SK-N-SH (cell line): ENCODE measurements at regions not wholly inside any gene's neighbourhood (a gene's known extent, or its start where the extent isn't known, plus 50 kb on each side); places are given as distances from the start of the nearest gene placed in this dataset.

ENCODE experiments used
- ELF1 ChIP-seq: IDR thresholded peaks from 2 replicates; pipeline ENCODE4 v1.4.0; 2012
- FOXJ3 ChIP-seq: sonication (generic); formaldehyde crosslinking; IDR thresholded peaks from 2 replicates; pipeline ENCODE4 v1.5.1; 2020; ENCODE audit warnings: mild to moderate bottlenecking, missing genetic modification reagents
- MXI1 ChIP-seq: IDR thresholded peaks from 2 replicates; pipeline ENCODE4 v1.6.1; 2012; ENCODE audit warnings: mild to moderate bottlenecking, low read depth, low read length, improper control_type of control experiment
- RAD21 ChIP-seq: IDR thresholded peaks from 2 replicates; pipeline ENCODE4 v1.6.1; 2012; ENCODE audit warnings: mild to moderate bottlenecking, low read length
- TAF1 ChIP-seq: IDR thresholded peaks from 2 replicates; pipeline ENCODE4 v1.6.1; 2012; ENCODE audit warnings: low read depth, mild to moderate bottlenecking, low read length, moderate library complexity, borderline replicate concordance
- YY1 ChIP-seq: IDR thresholded peaks from 2 replicates; pipeline ENCODE4 v1.4.0; 2012; ENCODE audit warnings: low read depth, mild to moderate bottlenecking
- TF ChIP-seq, protein P1 (sequence below): fragments of 200-600 bp; sonication (generic); IDR thresholded peaks from 2 replicates; pipeline ENCODE4 v1.6.1; 2017; ENCODE audit warnings: antibody characterized with exemption, mild to moderate bottlenecking, moderate library complexity
- TF ChIP-seq, protein P2 (sequence below): fragments of 150-350 bp; IDR thresholded peaks from 2 replicates; pipeline ENCODE4 v1.6.1; 2017; ENCODE audit warnings: antibody characterized with exemption, low read length, low read depth, borderline replicate concordance

DNA sequence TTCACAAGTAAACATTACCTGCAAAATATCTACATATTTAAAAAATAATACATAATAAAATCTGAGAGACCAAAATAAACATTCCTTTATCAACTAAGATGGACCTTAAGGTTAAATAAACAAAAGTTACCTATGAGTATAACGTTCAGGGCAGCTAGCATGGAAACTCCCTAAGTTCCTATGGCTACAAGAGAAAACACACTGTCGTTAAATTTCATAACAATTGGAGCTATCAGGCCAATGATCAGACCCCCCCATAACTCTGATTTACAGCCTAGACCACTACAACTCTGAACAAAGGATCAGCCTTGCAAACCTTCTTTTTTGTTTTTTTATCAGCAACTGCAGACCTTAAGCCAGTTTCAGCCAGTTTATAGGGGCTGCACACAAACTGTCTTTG lies 1418.4 kb downstream of the PCDH18 start:
- TF ChIP-seq YY1 (no peak), RAD21 (no peak), MXI1 (no peak), FOXJ3 (CRISPR knock-in tag) (no peak), ELF1 (no peak), TAF1 (no peak)
- TF ChIP-seq, protein P1, sequence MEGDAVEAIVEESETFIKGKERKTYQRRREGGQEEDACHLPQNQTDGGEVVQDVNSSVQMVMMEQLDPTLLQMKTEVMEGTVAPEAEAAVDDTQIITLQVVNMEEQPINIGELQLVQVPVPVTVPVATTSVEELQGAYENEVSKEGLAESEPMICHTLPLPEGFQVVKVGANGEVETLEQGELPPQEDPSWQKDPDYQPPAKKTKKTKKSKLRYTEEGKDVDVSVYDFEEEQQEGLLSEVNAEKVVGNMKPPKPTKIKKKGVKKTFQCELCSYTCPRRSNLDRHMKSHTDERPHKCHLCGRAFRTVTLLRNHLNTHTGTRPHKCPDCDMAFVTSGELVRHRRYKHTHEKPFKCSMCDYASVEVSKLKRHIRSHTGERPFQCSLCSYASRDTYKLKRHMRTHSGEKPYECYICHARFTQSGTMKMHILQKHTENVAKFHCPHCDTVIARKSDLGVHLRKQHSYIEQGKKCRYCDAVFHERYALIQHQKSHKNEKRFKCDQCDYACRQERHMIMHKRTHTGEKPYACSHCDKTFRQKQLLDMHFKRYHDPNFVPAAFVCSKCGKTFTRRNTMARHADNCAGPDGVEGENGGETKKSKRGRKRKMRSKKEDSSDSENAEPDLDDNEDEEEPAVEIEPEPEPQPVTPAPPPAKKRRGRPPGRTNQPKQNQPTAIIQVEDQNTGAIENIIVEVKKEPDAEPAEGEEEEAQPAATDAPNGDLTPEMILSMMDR = no peak
- TF ChIP-seq, protein P2, sequence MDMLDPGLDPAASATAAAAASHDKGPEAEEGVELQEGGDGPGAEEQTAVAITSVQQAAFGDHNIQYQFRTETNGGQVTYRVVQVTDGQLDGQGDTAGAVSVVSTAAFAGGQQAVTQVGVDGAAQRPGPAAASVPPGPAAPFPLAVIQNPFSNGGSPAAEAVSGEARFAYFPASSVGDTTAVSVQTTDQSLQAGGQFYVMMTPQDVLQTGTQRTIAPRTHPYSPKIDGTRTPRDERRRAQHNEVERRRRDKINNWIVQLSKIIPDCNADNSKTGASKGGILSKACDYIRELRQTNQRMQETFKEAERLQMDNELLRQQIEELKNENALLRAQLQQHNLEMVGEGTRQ = no peak
